GM21447 (cell line): ENCODE measurements at regions not wholly inside any gene's neighbourhood (a gene's known extent, or its start where the extent isn't known, plus 50 kb on each side); places are given as distances from the start of the nearest gene placed in this dataset.

Source experiments
- ATAC-seq: cut with Tn5 transposase; IDR thresholded peaks from one replicate; pipeline ENCODE4 v1.9.1; 2021; ENCODE audit not compliant: unreplicated experiment

DNA sequence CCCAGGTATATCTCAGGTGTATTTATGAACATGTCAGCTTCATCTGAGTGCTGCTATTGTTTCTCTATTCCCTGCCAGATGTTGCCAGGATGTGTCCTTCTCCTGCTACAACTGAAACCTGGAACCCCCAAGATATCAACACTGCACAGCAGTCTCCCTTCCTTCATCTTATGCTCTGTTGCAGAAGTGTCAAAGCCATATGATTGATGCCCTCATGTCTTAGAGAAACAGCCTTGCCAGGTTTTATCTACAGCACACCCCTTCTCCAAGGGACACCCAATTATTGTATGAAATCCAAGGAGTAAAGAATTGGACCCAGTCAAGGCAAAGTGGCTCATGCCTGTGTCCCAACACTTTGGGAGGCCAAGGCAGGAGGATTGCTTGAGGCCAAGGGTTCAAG lies 60.5 kb upstream of the GHITM start:
- ATAC-seq: no peak

DNA sequence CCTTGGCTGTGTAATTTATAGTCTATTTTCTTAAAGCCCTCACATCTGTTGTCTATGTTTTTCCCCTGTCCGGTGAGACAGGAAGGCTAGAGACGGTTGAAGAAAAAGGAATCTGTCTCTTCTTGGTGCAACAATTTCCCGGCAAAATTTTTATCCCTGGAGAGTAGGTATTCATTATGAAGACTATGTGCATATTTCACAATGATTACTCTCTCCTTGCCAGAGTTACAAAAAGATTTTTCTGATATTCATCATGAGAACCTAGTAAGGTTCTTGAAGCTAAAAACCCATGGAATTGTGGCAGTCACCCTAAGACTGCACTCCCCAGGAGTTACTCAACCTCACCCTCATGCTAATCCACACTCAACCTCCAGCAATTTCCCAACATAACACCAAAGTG lies 55.0 kb upstream of the GHITM start:
- no peak for ATAC-seq

DNA sequence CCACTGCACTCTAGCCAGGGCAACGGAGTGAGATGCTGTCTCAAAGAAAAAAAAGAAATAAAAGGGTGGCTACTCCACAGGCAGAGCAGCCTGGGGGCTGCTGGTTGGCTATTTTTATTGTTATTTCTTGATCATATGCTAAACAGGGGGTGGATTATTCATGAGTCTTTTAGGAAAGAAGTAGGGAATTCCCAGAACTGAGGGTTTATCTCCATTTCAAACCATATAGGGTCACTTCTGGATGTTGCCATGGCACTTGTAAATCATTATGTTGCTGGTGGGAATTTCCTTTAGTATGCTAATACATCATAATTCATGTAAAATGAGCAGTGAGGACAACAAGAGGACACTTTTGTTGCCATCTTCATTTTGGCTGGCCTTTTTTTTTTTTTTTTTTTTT lies 52.1 kb upstream of the GHITM start:
- no peak for ATAC-seq

GRCh38 chr10:84088626-84089025 lies 50.7 kb upstream of the GHITM start:
- no peak for ATAC-seq

GRCh38 chr10:84089162-84089561 lies 50.1 kb upstream of the GHITM start:
- no peak for ATAC-seq
